ENCODE measurements at regions not wholly inside any gene's neighbourhood (a gene's known extent, or its start where the extent isn't known, plus 50 kb on each side); places are given as distances from the start of the nearest gene placed in this dataset.
A peak's percentile ranks its signal among the peaks of the same experiment; 100 is the strongest.

DNA sequence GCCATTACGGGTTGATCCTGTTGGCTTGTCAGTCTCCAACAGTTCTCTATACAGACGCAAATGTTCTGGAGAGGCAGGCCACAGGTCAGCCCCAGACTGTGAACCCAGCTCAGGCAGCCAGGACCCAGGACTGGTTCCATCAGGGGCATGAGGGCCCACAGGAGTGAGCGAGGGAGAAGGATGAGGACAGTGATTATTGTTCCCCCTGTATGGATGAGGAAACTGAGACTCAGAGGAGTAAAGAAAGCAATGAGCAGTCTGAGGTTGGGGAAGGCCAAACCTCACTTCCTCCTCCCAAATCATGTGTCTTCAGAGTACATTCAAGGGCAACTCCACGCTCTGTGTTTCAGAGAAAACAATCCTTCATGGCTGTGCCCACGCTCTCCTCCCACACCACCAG is 121.9 kb downstream of the RPLP1 start:
- DNase-seq (ENCODE audit: low read depth in 3 of 3, low spot score in 1 of 3) = no peak

GRCh38 chr15:69575387-69575786 is 122.8 kb downstream of the RPLP1 start:
- no peak for DNase-seq (ENCODE audit: low read depth in 3 of 3, low spot score in 1 of 3)

DNA sequence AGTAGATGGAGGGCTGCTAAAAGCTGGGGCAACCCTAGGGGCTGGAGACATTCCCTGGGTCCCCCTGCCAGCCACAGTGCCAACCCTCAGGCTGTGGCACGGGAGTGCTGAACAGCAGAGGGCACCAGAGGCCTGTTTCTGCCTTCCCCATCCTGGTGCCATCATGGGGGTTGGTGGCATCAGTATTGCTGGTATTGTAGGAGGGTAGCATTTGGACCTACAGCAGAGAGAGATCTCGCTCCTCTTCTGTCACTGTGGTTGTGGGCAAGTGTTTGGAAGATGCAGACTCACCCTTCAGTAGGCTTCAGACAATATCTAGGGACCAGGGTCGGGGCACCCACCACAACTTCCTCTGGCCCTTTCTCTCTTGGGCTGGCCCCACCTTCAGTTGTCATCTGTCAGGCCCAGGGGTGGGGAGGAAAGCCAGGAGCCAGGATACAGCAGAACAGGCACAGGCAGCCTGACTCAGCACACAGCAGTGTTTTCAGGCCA is 123.5 kb downstream of the RPLP1 start:
- peak; percentile 42 to 61 (median 51) for DNase-seq (ENCODE audit: low read depth in 3 of 3, low spot score in 1 of 3)

DNA sequence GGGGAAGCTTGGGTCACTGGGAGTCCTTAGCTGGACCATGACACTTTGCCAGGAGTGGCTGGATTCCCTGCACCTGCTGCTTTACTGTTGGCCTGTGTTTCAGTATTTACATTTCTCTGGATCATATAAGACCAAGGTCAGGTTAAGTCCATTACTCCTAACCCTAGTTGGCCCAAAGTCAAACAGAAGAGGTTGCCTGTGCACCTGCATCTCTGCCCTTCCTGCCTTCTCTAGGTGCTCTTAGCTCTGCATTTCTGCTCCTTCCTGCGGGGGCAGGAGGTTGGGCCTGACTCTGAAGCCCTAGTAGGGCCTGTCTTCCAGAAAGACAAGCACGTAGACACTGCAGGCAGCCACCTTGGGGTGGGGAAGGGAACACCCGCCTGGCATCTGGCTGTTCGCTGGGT is 124.3 kb downstream of the RPLP1 start:
- DNase-seq (ENCODE audit: low read depth in 3 of 3, low spot score in 1 of 3) = no peak

DNA sequence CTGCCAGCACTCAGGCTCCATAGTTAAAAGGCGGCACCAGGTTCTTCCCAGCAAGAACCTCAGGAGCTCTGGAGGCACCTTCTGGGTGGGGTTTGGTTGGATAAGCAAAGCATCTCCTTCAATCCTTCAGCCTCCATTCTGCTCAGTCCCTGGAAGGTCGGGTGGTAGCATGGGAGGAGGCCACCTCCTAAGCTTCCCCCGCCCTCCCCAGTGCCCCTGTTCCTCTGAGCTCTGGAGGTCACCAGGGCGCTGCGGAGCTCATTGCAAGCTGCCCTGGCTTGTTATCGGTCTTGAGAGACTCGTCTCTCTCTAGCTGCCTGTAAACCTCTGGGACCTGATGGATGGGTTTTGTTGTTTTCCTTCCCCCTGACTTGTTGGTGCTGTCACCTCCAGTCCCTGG is 124.8 kb downstream of the RPLP1 start:
- no peak for DNase-seq (ENCODE audit: low read depth in 3 of 3, low spot score in 1 of 3)

DNA sequence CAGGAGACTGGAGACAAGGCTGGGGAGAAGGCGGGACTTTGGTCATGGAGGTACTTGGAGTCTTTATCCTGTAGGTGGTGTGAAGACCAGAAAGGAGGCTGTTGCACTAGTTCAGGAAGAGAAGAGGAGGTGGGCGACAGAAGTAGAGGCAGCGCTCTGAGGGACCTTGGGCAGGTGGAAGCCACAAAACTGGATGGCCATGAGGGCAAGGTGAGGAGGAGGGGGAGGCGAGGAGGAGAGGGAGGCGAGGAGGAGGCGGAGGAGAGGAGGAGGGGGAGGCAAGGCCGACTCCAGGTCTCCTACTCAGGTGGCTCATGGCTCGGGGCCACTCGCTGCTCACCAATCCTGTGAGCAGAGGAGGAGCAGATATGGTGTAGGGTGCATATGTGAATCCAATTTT is 125.6 kb downstream of the RPLP1 start:
- DNase-seq (ENCODE audit: low read depth in 3 of 3, low spot score in 1 of 3) = no peak

- no peak for DNase-seq (ENCODE audit: low read depth in 3 of 3, low spot score in 1 of 3)
Observed at GRCh38 chr15:69578787-69579583, 126.4 kb downstream of the RPLP1 start.

- DNase-seq (ENCODE audit: low read depth in 3 of 3, low spot score in 1 of 3) = no peak
Observed at GRCh38 chr15:69579950-69580618, 127.5 kb downstream of the RPLP1 start.

- DNase-seq (ENCODE audit: low read depth in 3 of 3, low spot score in 1 of 3) = no peak
Observed at GRCh38 chr15:69583626-69584025, 131.0 kb downstream of the RPLP1 start.

DNA sequence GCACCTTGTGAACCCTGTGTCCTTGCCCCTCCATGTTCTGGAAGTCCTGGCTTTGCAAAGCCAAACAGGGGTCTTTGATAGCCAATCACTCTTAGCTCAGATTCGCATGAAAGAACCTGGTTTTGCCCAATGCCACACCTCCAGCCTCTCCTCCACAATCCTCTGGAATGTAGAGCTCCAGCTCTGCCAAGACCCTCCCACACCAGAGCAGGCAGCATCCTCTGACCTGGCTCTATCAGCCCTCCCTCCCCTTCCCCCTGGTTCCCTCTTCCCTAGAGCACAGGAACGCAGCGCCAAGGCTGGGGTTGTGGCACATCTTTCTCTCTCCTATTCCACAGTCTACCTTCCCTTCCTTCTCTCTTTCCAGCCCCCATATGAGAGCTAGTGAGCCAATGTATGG is 133.3 kb downstream of the RPLP1 start:
- DNase-seq (ENCODE audit: low read depth in 3 of 3, low spot score in 1 of 3) = no peak

- DNase-seq (ENCODE audit: low read depth in 3 of 3, low spot score in 1 of 3) = no peak
Observed at GRCh38 chr15:69586721-69587120, 134.1 kb downstream of the RPLP1 start.

- DNase-seq (ENCODE audit: low read depth in 3 of 3, low spot score in 1 of 3) = no peak
Observed at GRCh38 chr15:69587723-69588426, 135.3 kb downstream of the RPLP1 start.

- DNase-seq (ENCODE audit: low read depth in 3 of 3, low spot score in 1 of 3) = no peak
Observed at GRCh38 chr15:69590201-69590710, 137.6 kb downstream of the RPLP1 start.

DNA sequence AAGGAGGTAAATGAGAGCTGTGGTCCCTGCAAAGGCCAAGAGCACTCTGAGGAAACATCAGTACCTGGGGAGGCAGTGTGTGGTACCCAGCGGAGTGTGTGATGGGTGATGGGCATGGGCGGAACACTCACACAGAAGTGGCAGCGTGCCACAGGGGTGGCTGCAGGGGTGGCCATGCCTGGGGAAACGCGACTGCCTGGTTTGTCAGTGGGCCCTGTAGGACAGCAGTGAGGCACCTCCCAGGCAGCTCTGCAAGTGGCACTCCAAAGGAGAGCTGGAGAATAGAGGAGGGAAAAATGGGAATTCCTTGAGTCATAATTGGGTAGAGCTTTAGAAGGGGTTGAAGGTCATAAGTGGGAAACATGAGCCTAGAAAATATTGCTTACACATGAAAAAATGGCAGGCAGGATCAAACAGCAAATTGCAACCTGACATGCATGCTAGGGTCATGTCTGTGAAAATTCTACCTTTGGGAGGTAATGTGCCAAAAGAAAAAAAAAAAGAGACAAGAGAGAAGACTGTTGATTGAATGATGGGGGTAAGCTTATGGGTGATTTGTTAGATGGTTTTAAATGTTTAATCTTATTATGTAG is 138.4 kb downstream of the RPLP1 start:
- DNase-seq (ENCODE audit: low read depth in 3 of 3, low spot score in 1 of 3) = no peak

DNA sequence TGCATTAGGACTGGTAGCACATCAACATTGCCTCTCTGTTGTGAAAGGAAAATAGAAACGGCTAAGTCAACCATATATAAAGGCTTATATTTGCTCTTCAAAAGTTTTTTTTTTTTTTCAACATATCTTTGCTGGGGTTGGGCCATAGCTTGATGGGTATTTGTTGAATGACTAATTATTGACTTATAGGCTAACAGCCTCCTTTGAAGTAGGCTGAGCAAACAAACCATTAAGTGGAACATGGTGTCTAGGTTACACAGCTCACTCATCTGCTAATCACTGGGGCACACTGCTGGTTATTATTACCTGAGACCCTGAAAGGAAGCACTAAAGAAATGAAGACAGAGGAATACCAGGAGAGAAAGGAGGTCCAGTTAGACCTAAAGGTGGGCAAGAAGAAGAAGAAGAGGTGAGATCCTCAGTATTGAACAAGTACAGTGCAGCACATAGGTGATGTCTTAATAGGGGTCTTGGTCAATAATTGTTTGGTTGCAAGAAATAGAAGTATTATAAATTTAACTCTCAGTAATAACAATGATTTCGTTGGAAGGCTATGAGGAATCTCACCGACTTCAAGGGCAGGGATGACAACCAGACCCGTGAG is 139.4 kb downstream of the RPLP1 start:
- DNase-seq (ENCODE audit: low read depth in 3 of 3, low spot score in 1 of 3) = no peak

DNA sequence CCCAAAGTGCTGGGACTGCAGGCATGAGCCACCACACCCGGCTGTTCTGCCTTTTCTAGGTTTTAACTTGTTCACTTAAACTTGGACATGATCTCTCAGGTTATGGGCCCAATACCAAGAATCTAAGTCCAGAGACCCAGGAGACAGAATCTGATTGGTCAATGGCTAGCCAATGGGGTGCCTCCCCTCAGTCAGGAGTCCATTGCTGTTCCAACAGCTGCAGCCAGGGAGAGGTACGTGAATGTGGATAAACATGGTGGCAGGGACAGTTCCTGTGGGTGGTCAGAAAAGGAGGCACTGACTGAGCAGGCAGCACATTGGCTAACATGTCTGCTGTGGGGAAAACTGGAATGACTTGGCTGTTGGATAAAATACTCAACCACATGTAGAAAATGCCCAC is 140.3 kb downstream of the RPLP1 start:
- DNase-seq (ENCODE audit: low read depth in 3 of 3, low spot score in 1 of 3) = no peak

DNA sequence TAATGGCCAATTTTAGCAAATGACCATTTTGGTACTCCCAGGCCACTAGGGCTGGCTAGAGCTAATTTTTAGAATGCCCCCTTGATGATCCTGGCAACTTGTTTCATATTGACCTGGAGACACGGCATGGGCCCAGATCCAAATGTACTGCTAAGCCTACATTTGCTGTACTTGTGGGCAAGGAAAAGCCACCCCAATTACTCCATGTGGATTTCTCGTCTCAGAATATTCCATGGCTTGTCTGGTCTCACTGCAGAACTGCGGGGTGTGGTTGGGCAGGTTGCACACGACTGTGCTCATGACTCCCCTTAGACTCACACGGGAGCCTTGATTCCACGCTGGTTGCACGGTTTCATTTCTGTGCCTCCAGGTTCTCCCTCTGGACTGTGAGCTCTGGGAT is 140.9 kb downstream of the RPLP1 start:
- no peak for DNase-seq (ENCODE audit: low read depth in 3 of 3, low spot score in 1 of 3)

DNA sequence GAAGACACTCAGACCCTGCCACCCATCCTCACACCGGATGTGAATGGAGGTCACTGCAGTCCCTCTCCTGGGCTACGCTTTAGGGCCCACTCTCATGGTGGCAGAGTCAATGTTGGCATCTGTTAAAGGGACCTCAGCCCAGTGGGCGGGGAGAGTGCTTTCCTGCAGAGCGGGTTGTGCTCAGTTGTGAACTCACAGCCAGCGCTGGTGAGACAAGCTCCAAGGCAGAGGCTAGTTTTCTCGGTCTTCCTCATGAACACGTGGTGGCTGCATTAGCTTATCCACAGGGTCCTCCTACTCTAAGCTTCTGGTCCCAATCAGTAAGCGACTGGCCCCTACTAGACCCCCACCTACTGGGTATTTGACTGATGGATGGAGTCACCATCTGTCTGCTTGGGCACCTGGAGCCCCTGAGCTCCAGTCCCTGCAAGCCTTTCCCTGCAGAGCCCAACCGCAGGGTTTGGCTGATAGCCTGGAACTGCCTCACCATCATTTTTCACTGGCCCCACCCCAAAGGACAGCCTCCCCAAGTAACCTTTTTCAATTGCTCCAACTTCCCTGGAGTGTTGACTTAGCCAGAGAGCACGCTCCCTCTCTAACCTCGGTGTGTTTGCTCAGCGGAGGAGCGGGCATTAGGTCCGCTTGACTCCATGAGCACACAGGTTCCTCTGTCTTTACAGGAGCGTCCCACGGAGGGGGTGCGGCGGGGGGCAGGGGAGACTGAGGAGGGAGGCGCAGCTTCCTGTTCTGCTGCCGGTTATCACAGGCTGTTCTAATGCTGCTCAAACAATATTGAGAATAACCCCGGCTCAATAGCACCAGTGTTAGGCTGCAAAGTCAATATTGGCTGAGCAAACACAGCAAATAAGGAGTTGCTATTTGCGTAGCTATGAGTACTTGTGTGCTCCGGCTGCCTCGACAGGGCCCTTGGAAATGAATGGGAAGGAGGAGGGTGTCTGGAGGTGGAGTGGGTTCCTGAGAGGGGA is 141.7 kb downstream of the RPLP1 start:
- DNase-seq (ENCODE audit: low read depth in 3 of 3, low spot score in 1 of 3) = no peak

- no peak for DNase-seq (ENCODE audit: low read depth in 3 of 3, low spot score in 1 of 3)
Observed at GRCh38 chr15:69595009-69595791, 142.6 kb downstream of the RPLP1 start.
